Fibroblast of peridontal ligament (primary cell): ENCODE measurements at regions not wholly inside any gene's neighbourhood (a gene's known extent, or its start where the extent isn't known, plus 50 kb on each side); places are given as distances from the start of the nearest gene placed in this dataset.

Source experiments
- DNase-seq: peaks from one replicate; pipeline ENCODE4 v3.0.0-alpha.2; 2010; ENCODE audit errors: extremely low read depth

DNA sequence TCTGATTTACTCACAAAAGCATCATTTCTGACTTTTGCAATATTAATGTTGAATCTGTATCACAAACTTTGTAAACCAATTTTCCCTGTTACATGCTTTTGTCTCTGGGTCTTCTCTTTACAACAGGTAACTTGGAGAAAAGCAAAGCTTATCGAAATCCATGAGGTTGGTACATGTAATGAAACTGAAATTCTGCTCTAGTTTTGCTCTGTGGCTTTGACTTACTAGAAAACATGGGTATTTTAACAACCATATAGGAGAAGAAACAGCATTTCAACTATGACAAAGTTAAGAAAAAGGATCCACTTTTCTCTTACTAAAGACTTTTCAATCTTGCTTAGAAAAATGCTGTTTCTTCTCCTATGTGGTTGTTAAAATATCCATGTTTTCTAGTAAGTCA lies 645.8 kb downstream of the STIM2 start:
- no peak for DNase-seq

DNA sequence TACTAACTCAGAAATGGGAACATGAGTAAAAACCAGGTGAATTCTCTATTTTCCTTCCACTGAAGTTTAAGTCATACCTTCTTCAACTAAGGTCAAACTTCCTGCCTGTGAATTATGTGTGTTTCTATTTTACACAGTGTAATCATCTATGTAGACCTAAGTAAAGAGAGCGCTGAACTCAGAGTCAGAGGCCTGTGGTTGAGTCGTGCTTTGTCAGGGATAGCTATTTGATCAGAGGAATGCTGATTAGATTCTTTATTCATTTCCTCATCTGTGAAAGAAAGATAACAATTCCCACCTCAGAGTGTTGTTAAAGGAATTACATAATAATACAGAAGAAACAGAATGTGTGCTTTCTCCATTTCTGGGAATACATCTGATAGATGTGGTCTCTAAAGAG lies 654.1 kb downstream of the STIM2 start:
- DNase-seq: no peak

DNA sequence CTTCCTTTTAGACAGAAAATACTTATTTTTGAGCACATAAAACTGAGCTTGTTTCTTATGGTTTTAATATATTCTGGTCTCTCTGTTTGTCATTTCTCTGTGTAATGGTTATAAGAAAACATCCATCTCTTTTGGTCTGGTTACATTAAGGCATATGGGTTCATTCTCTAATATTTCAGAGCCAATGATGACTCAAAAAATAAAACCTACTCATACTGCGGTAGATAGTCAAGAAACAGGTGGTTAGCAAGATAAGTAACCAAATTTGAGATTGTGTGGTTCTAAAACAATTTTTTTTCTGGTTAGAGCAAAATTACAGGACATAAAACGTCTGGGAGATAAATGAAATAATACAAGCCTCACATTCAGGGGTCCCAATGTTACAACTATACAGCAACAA lies 654.5 kb downstream of the STIM2 start:
- DNase-seq: no peak

DNA sequence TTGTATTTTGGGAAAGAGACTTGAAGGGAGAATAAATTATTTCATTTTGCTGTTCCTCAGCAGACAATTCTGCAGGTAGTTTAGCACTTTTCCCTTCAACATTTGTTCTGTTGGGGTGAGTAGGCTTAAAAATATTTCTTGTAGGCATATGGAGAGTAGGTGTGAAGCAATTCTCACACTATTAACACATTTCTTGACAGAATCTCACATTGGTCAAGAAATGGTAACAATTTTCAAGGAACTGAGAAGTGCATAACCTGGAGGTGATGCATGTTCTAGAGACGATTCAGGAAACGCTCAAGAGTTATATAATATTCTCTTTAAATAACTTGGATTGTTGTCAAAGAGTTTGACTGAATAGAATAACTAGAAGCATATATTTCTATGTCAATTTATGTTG lies 658.2 kb downstream of the STIM2 start:
- DNase-seq: no peak

DNA sequence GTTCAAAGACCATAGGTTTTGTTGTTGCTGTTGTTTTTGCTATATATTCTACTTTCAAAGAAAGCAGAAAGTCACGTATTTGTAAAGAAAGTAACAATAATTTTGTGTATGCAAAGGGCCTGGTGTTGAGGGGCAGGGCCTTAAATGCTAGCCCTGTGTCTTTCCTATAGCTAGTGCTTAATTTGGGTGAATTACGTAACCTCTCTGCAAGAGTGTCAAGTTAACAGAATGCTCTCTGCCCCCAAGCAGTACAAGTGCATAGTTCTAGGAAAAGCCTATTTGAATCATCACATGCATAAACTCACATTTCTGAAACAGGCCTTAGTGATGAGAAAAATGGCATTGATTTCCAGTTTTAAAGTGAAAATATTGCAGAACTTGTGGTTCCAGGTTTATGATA lies 663.6 kb downstream of the STIM2 start:
- DNase-seq: no peak

DNA sequence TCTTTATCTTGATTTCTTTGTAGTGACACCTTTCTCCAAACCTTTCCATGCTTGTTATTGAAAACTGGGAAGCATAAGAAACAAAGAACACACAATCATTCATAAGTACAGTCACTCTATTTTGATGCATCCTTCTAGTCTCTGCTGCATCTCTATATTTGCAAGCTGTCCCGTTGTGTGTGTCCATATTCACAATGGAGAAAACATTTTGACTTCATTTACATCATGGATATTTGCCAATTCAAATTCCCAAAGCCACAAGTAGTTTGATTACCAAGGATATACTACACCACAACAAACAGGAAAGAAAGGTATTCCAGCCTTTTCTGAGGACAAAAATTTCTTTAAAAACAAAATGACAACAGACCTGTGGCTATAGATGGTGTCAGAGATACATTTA lies 673.8 kb downstream of the STIM2 start:
- no peak for DNase-seq

DNA sequence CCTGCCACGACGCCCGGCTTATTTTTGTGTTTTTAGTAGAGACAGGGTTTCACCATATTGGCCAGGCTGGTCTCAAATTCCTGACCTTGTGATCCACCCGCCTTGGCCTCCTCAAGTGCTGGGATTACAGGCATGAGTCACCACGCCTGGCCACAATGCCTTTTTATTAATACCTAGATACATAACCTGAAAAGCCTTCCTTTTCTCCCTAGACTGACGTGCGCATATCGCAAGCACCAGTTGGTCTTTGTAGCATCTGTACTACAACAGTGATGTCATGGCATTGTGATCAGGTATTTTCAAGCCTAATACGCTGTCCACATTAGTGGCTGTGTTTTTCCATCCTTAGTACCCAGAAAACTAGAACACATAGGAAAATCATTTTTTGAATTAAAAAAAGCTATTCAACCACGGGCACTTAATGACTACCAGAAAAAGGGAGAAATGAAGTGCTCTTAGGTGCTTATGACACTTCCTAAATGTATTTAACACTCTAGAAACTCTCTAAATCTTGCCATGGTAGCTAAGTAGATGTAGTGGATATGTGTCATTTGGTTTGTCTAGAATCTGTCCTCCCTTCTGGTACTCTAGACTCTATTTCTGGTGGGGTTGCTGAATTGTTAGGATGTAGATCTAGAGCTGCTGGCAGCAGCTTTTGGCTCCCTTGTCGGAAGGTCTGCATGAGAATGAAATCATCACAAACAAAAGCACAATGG lies 707.8 kb downstream of the STIM2 start:
- DNase-seq: no peak

DNA sequence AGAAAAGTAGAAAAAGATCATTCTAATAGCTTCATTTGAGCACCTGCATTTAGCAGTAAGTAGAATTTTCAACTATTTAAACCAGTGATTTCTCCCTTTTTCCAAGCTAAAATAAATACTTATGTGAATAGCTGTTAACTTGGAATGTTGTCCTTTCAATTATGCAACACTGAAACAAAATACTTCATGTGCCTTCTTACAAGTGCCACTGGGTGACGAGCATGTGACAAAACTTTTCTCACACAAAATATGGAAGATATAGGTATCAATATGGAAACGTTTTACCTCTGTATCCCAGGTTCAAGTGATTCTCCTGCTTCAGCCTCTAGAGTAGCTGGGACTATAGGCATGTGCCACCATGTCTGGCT lies 708.3 kb downstream of the STIM2 start:
- DNase-seq: no peak

DNA sequence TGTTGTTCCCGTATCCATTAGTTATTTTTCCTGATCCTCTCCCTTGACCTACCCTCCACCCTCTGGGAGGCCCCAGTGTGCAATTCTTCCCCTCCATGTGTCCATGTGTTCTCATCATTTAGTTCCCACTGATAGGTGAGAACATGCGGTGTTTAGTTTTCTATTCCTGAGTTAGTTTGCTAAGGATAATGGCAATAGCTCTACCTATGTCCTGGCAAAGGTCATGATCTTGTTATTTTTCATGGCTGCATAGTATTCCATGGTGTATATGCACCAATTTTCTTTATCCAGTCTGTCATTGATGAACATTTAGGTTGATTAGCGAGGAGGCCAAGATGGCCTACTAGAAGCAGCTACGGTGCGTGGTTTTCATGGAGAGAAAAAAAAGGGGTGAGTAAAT lies 714.1 kb downstream of the STIM2 start:
- no peak for DNase-seq

DNA sequence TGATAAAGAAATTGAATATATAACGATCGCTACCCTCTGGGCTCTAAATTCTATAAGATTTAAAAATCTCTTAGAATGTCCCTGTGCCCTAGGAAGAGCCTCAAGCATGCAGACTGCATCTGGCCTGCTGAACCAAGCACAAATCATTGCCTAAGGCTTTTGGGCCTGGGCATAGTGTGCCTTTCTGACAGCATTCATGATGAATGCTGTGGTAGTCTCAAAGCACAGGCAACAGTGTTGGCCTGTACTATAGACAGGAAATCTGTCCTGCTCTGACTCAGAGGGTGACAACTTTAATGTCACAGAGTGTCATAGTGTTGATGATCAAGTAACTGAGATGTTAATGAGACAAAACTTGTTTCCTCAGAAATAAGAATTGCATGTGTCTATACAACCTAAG lies 717.3 kb downstream of the STIM2 start:
- no peak for DNase-seq

DNA sequence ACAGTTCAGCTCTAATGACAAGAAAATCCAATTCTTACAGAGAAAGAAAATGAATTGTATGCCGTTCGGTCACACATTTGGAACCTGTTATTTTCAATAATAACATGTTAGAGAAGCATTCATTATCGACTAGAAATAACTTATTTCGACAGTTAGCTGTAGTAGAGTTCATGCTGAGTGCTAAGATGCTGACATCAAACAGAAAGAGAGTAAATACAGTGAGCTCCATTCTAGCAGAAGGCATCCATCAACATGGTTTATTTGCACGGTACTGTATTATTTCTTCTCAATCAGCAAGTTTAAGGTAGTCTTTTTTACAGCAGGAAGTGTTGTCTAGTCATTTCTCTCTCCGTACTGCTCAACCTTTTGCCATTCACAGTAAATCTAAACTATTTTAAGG lies 732.1 kb downstream of the STIM2 start:
- no peak for DNase-seq

DNA sequence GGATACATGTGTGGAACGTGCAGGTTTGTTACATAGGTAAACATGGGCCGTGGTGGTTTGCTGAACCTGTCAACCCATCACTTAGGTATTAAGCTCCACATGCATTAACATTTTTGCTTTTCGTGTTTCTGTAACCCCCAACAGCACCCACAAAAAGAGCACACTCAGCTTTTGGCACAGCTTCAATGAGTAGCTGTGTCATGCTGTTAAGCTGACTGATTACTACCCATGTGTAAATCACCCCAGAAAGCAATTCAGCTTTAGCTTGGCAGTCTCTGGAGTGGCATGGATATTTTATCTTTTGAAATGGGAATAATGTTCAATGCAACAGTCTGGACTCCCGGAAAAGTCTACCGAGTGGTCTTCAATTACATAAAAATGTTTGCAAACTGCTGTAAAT lies 734.3 kb downstream of the STIM2 start:
- no peak for DNase-seq

DNA sequence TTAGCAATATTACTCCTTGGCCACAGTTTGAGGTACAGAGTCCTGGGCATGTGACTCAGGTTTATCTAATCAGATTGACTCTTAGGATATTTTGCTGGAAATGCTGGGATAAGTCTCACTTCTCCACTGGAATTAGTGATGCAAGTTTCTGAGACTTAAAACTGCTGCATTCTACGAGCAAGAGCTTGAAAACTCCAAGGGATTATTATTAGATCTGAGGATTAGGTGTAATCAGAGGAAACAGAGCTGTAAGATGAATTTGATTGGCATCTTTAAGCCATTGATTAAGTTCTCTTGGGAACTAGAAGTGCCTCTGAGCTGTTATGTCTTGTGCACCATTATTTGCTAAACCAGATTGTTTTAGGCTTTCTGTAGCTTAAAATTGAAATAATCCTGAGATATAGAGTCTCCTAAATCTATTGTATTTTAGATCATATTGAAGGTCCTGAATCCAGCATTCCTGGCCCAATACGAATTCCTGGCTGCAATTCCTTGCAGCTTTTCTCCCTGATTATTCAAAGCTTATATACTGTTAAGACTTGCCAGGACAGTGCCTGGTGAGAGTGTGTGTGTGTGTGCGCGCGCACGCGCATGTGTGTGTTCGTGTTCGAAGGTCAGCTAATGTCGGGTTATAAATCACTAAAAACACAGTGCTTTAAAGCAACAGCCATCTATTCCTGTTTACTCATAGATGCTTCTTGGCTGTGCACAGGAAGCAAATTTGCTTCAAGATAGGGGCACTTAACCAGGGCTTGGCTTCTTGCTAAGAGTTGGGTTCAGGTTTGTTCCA lies 735.1 kb downstream of the STIM2 start:
- no peak for DNase-seq

DNA sequence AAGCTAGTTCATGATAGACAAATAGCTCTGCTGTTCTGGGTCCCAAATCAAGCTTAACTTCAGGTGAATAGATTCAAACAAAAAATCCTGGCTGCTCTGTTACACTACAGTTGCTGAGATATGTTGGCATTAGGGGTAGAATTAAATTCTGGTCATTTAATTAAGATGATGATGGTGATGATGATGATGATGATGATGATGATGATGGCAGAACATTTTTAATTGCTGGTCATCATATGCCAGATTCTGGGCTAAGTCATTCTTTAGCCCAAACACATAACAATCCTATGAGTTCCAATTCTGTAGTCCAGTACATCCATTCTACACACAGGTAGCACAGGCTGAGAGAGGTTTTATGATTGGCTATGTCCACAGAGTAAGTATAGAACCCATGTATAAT lies 741.5 kb downstream of the STIM2 start:
- DNase-seq: no peak

DNA sequence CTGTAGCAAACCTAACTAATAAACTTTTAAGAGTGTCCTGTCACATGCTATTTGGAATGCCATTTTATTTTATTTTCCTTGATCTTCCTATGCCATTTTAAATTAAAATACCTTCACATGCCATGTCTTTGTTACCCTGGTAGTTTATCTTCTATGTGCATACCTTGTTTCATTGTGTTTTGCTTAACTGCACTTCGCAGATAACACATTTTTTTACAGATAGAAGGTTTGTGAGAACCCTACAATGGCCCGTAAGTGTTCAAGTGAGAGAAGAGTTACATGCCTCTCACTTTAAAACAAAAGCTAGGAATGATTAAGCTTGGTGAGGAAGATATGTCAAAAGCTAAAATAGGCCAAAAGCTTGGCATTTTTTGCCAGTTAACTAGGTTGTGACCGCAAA lies 744.1 kb downstream of the STIM2 start:
- no peak for DNase-seq

DNA sequence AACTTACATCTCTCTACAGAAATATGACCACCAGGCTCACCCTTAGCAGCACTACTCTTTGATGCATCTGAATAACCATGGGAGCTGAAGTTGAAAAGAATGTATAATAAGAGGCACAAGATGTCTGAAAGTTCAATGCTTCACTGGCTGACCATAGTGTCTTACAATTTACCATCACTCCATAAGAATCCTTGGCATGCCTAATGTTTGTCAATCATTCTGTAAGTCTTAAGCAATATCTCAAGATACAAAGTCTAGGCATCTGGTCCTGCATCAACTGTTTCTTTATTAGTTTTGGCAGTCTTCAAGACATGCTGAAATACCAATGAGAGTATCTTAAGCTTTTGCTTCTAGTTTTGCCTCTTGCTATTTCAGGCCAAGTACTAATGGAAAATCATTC lies 755.5 kb downstream of the STIM2 start:
- DNase-seq: no peak

DNA sequence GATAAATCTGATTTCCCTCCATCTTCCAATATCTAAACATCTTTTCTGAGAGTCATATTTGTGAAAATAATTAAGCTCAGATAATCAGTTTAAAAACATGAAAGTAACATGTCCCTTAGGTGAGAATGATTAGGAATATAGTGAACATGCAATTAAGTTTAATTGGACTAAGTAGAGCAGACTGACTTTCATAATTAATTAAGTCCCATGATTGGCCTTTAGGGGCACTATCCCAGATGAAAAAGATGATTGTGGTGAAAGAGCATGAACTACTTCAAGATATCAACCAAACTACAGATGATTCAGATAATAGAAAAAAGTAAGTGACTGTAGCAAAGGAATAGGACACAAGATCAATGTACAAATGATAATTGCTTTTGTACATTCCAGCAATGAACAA lies 758.8 kb downstream of the STIM2 start:
- no peak for DNase-seq

DNA sequence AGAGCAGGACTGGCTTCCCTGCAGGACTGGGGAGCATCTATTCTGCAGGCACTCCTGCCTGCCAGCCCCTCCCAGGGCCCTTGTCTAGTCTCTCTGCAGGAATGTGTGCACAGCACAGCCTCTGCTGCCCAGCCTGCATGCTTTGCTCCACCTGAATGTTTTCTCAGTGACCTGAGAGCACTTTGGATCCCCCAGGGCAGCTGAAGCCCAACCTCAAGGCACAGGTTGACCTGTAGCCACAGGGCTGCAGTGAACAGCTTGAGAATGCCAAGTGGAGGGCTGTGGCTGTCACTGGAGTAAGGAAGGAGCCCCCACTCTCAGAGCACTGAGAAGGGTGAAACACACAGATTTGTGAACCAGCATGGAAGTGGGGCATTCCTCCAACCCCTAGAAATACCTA lies 760.2 kb downstream of the STIM2 start:
- no peak for DNase-seq

DNA sequence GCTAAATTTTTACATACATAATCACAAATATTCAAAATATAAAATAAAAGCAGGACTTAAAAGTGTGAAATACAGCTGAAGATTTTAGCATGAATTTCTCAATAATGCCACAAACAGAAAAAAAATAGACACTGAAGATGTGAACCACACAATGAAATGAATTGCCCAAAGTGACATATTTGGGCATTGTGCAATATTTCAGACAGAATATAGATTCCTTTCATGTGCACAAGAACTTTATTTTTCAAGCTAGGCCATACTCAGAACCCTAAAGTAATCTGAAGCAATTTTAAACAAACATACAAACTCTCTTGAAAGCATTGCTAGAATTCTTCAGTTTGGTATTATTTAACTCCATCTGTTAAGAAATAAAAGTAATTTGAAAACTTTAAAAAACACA lies 764.1 kb downstream of the STIM2 start:
- no peak for DNase-seq

DNA sequence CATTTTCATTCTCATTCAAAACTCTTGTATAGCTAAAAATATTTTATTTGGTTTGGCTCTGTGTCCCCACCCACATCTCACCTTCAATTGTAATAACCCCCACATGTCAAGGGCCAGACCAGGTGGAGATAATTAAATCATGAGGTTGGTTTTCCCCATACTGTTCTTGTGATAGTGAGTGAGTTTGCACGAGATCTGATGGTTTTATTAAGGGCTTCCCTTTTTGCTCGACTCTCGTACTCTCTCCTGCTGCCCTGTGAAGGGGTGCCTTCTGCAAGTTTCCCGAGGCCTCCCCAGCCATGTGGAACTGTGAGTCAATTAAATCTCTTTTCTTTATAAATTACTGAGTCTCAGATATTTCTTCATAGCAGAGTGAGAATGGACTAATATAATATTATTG lies 768.0 kb downstream of the STIM2 start:
- DNase-seq: no peak

DNA sequence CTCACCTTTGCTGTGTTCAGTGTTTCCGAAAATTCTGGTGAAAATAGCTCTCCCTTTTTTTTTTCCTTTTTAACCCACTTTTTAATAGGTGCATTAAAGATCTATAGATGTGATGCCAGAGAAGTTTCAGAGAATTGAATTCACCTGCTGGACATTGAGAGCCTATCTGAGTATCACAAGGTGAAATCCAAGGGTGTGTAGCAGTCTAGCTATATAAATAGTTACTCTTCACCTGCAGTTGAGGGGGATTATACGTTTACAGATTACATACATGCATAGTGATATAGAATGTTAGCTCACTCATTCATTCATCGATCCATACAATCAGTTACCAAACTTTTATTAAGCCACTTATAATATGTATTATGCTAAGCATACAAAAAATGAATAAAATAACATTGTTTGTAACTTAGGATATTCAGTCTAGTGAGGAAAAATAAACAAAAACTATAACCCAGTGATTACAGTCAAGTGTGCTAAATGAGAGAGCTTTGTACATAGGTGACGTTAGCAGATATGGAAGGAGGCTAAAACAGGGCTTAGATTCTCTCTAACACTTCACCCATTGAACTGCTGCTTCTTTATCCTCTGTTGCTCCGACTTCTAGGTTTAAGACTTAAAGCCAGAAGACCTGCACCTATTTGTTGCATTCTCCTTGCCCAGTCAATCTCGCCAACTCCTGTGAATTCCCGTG lies 769.0 kb downstream of the STIM2 start:
- DNase-seq: no peak

DNA sequence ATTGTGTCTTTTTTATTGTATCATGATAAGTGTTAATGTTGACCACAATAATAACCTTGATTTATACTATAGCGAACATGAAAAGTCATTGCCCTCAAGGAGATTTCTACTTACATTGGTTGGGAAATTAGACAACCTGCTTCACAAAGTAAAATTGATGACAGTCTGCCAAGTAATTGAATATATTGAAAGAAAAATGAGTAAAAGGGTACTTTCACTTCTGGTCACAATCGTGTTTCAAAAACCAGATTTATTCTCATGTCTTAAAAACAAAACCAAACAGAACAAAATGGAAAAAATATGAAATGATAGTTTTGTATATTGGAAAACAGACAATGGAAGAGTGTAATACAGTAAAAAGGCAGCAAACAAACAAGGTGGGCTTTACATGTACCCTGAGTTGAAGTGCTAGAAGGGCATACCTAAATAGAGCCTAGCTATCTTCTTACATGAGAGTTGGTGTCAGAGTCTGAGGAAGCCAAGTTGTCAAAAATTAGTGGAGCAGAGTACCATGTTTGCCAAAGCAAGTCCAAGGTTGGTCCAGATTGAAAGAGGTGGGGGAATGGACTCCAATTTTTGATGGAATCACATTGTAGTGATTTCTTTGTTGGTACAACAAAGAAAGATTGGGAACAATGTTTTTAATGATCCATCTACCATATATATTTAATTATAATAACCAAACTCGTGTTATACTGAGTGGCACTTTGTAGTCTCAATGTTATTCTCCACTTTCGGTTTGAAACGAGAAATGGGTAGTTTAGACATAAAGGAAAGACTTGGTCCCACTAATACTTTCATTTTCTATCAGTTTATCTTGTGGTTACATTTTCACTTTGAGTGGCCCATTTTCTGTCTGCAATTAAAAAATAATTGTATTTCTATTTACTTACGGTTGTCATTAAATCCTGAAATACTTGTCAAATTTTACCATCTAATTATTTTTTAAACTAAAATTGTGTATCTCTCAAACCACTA lies 775.6 kb downstream of the STIM2 start:
- DNase-seq: no peak
